ENCODE measurements at regions not wholly inside any gene's neighbourhood (a gene's known extent, or its start where the extent isn't known, plus 50 kb on each side); places are given as distances from the start of the nearest gene placed in this dataset.

- TF ChIP-seq CTCF (IDR thresholded peaks at IDR 0.05) (no peak), POLR2A (IDR thresholded peaks at IDR 0.05) (no peak)
These were observed 261.4 kb downstream of the LAS1L start for GRCh38 chrX:65273152-65273551.

Measured in body of pancreas (tissue), 4 donors.